ENCODE measurements at regions not wholly inside any gene's neighbourhood (a gene's known extent, or its start where the extent isn't known, plus 50 kb on each side); places are given as distances from the start of the nearest gene placed in this dataset.
A peak's percentile ranks its signal among the peaks of the same experiment; 100 is the strongest.

- no peak for DNase-seq (ENCODE audit: low spot score)
- TF ChIP-seq CTCF (IDR thresholded peaks at IDR 0.05; ENCODE audit: borderline replicate concordance, control extremely low read depth, extremely low read depth, insufficient read depth, missing control alignments) = no peak
- in situ Hi-C loops (cut with MboI; ENCODE audit: low sequenced_read_pairs, unreplicated experiment) = no loop called here
Observed at GRCh38 chr6:11830105-11830504, 51.5 kb upstream of the ADTRP start.

- TF ChIP-seq CTCF (IDR thresholded peaks at IDR 0.05; ENCODE audit: borderline replicate concordance, control extremely low read depth, extremely low read depth, insufficient read depth, missing control alignments) = no peak
Observed at GRCh38 chr6:11828262-11828870, 49.8 kb upstream of the ADTRP start.

More at GRCh38 chr6:11828262-11828870, 49.8 kb upstream of the ADTRP start:
- DNase-seq (ENCODE audit: low spot score) = peak; percentile 49
- in situ Hi-C loops (cut with MboI; ENCODE audit: low sequenced_read_pairs, unreplicated experiment) = loop anchor here (10.0 kb wide), 1 partner anchor 94 kb away; no protein-coding TSS in a partner anchor
